ENCODE measurements at regions not wholly inside any gene's neighbourhood (a gene's known extent, or its start where the extent isn't known, plus 50 kb on each side); places are given as distances from the start of the nearest gene placed in this dataset.

- peak; percentile 21 for FAIRE-seq
- POLR2A ChIA-PET: no interaction called here
- no TSS peak for BruUV-seq (replicated peaks)
- Histone ChIP-seq H3K36me3 (ENCODE audit: control insufficient read depth in 2 of 2, extremely low read depth in 1 of 2, insufficient read depth in 2 of 2, low read length in 2 of 2) (no peaks in the 10 kb centered on the region), H2AFZ (ENCODE audit: low read depth, low read length) (no peak overlapping the region), H3K4me1 (ENCODE audit: control insufficient read depth, extremely low read depth, insufficient read depth, low read length) (no peaks in the 10 kb centered on the region), H3K9ac (replicated peaks; ENCODE audit: extremely low read depth, insufficient read depth, low read length) (no peak overlapping the region), H3K9me3 (replicated peaks; ENCODE audit: control insufficient read depth, insufficient read depth, low read length) (no peaks in the 10 kb centered on the region), H3K4me3 (replicated peaks in 1 of 3; ENCODE audit: insufficient read depth in 1 of 3, low read depth in 1 of 3, low read length in 3 of 3) (no peak overlapping the region), H3K79me2 (ENCODE audit: control insufficient read depth, insufficient read depth, low read length) (no peaks in the 10 kb centered on the region), H3K9me1 (replicated peaks; ENCODE audit: control insufficient read depth, extremely low read depth, insufficient read depth, low read length) (no peaks in the 10 kb centered on the region), H3K27me3 (ENCODE audit: control insufficient read depth in 2 of 2, insufficient read depth in 2 of 2, low read length in 2 of 2) (no peaks in the 10 kb centered on the region), H3K27ac (ENCODE audit: insufficient read depth, low read depth, low read length) (no peak overlapping the region), H3K4me2 (ENCODE audit: insufficient read depth, low read length) (no peak overlapping the region), H4K20me1 (replicated peaks; ENCODE audit: control insufficient read depth, extremely low read depth, insufficient read depth, low read length) (no peaks in the 10 kb centered on the region)
- CTCF ChIA-PET: interaction anchor here (1.0 kb wide), 2 partner anchors 255 to 265 kb away, joined by 4 read pairs; no protein-coding TSS in a partner anchor
- no peak for DNase-seq (ENCODE audit: low read depth, low spot score)
- intact Hi-C loops (cut with micrococcal nuclease): no loop called here
- dilution Hi-C loops (cut with MboI; ENCODE audit: extremely low pct_ligation_motif_present, low sequenced_read_pairs): no loop called here
- TF ChIP-seq POLR2A (IDR thresholded peaks at IDR 0.05; ENCODE audit: low read depth, low read length) (no peak), MYC (IDR thresholded peaks at IDR 0.05; ENCODE audit: low read depth, low read length) (no peak), CTCF (IDR thresholded peaks at IDR 0.05; ENCODE audit: extremely low read depth in 1 of 2, insufficient read depth in 1 of 2, low read depth in 1 of 2, low read length in 2 of 2) (peak in 1 of 2 donors; percentile 7), GATA2 (IDR thresholded peaks at IDR 0.05; ENCODE audit: insufficient read depth, insufficient read length, low read depth, low read length) (no peak)
Measured at GRCh38 chr11:106585061-106585460, 433.2 kb downstream of the GUCY1A2 start.

GRCh38 chr11:106594751-106595351 lies 423.4 kb downstream of the GUCY1A2 start:
- H3K4me3 ChIP-seq (replicated peaks in 1 of 3; ENCODE audit: insufficient read depth in 1 of 3, low read depth in 1 of 3, low read length in 3 of 3): no peak overlapping the region
- FAIRE-seq (no peak), DNase-seq (ENCODE audit: low read depth, low spot score) (no peak)
- H2AFZ ChIP-seq (ENCODE audit: low read depth, low read length): no peak overlapping the region
- H3K9me3 ChIP-seq (replicated peaks; ENCODE audit: control insufficient read depth, insufficient read depth, low read length): no peaks in the 10 kb centered on the region
- H3K27me3 ChIP-seq (ENCODE audit: control insufficient read depth in 2 of 2, insufficient read depth in 2 of 2, low read length in 2 of 2): no peaks in the 10 kb centered on the region
- no peaks in the 10 kb centered on the region for H3K36me3 ChIP-seq (ENCODE audit: control insufficient read depth in 2 of 2, extremely low read depth in 1 of 2, insufficient read depth in 2 of 2, low read length in 2 of 2)
- H3K27ac ChIP-seq (ENCODE audit: insufficient read depth, low read depth, low read length): no peak overlapping the region
- TF ChIP-seq MYC (IDR thresholded peaks at IDR 0.05; ENCODE audit: low read depth, low read length): no peak
- TF ChIP-seq EZH2 (IDR thresholded peaks at IDR 0.05; ENCODE audit: borderline replicate concordance, low read depth, low read length, severe bottlenecking): no peak
- no peak for TF ChIP-seq POLR2A (IDR thresholded peaks at IDR 0.05; ENCODE audit: low read depth, low read length)
- TF ChIP-seq MAX (IDR thresholded peaks at IDR 0.05; ENCODE audit: insufficient read depth, insufficient read length): no peak
- no peak for TF ChIP-seq POLR2AphosphoS5 (IDR thresholded peaks at IDR 0.05; ENCODE audit: insufficient read depth, low read depth, low read length)
- TF ChIP-seq JUN (IDR thresholded peaks at IDR 0.05; ENCODE audit: borderline replicate concordance, insufficient read depth, insufficient read length, low read depth): no peak
- TF ChIP-seq FOS (IDR thresholded peaks at IDR 0.05; ENCODE audit: borderline replicate concordance, insufficient read depth, low read length): no peak
- TF ChIP-seq CTCF (IDR thresholded peaks at IDR 0.05; ENCODE audit: extremely low read depth in 1 of 2, insufficient read depth in 1 of 2, low read depth in 1 of 2, low read length in 2 of 2): no peak
- TF ChIP-seq GATA2 (IDR thresholded peaks at IDR 0.05; ENCODE audit: insufficient read depth, insufficient read length, low read depth, low read length): no peak
- CTCF ChIA-PET: no interaction called here
- no peaks in the 10 kb centered on the region for H3K79me2 ChIP-seq (ENCODE audit: control insufficient read depth, insufficient read depth, low read length)
- POLR2A ChIA-PET: no interaction called here
- no TSS peak for BruUV-seq (replicated peaks)
- dilution Hi-C loops (cut with MboI; ENCODE audit: extremely low pct_ligation_motif_present, low sequenced_read_pairs): no loop called here
- no peaks in the 10 kb centered on the region for H3K9me1 ChIP-seq (replicated peaks; ENCODE audit: control insufficient read depth, extremely low read depth, insufficient read depth, low read length)
- no peaks in the 10 kb centered on the region for H4K20me1 ChIP-seq (replicated peaks; ENCODE audit: control insufficient read depth, extremely low read depth, insufficient read depth, low read length)
- intact Hi-C loops (cut with micrococcal nuclease): no loop called here
- no peak overlapping the region for H3K4me2 ChIP-seq (ENCODE audit: insufficient read depth, low read length)
- H3K9ac ChIP-seq (replicated peaks; ENCODE audit: extremely low read depth, insufficient read depth, low read length): no peak overlapping the region
- H3K4me1 ChIP-seq (ENCODE audit: control insufficient read depth, extremely low read depth, insufficient read depth, low read length): no peaks in the 10 kb centered on the region

Data from endothelial cell of umbilical vein (primary cell).